ENCODE measurements at regions not wholly inside any gene's neighbourhood (a gene's known extent, or its start where the extent isn't known, plus 50 kb on each side); places are given as distances from the start of the nearest gene placed in this dataset.

- Histone ChIP-seq H3K27me3 (no peaks in the 10 kb centered on the region), H3K4me3 (no peak overlapping the region), H3K9me3 (replicated peaks in 1 of 3) (no peaks in the 10 kb centered on the region), H3K36me3 (replicated peaks in 1 of 2) (no peaks in the 10 kb centered on the region), H3K27ac (no peak overlapping the region), H3K4me1 (replicated peaks in 1 of 2) (no peaks in the 10 kb centered on the region)
- TF ChIP-seq CTCF (IDR thresholded peaks at IDR 0.05) (no peak), POLR2A (IDR thresholded peaks at IDR 0.05) (no peak)
- intact Hi-C loops (cut with DNase I) = no loop called here
- DNase-seq = no peak
- WGBS, 4 donors = 79 to 85% (median 81%) methylated on average over 4 of the region's 4 CpGs
Observed at GRCh38 chr2:104952976-104953375, 84.9 kb upstream of the MRPS9 start.

GRCh38 chr2:104965900-104966299, 72.0 kb upstream of the MRPS9 start:
- intact Hi-C loops (cut with DNase I) = no loop called here
- H3K27ac ChIP-seq = no peak overlapping the region
- no peaks in the 10 kb centered on the region for H3K36me3 ChIP-seq (replicated peaks in 1 of 2)
- H3K27me3 ChIP-seq = no peaks in the 10 kb centered on the region
- no peaks in the 10 kb centered on the region for H3K9me3 ChIP-seq (replicated peaks in 1 of 3)
- H3K4me3 ChIP-seq = no peak overlapping the region
- TF ChIP-seq CTCF (IDR thresholded peaks at IDR 0.05) (no peak), POLR2A (IDR thresholded peaks at IDR 0.05) (no peak)
- no peak for DNase-seq
- no peaks in the 10 kb centered on the region for H3K4me1 ChIP-seq (replicated peaks in 1 of 2)

- H3K36me3 ChIP-seq (replicated peaks in 1 of 2) = no peaks in the 10 kb centered on the region
Observed at GRCh38 chr2:104969564-104969963, 68.3 kb upstream of the MRPS9 start.

GRCh38 chr2:104975371-104975770, 62.5 kb upstream of the MRPS9 start:
- no peak overlapping the region for H3K4me3 ChIP-seq
- no peak for DNase-seq
- H3K27me3 ChIP-seq = no peaks in the 10 kb centered on the region
- H3K27ac ChIP-seq = no peak overlapping the region
- no peaks in the 10 kb centered on the region for H3K4me1 ChIP-seq (replicated peaks in 1 of 2)
- intact Hi-C loops (cut with DNase I) = no loop called here
- WGBS, 4 donors = 50 to 71% (median 58%) methylated on average over 3 of the region's 3 CpGs
- TF ChIP-seq POLR2A (IDR thresholded peaks at IDR 0.05) = no peak
- no peaks in the 10 kb centered on the region for H3K36me3 ChIP-seq (replicated peaks in 1 of 2)
- no peaks in the 10 kb centered on the region for H3K9me3 ChIP-seq (replicated peaks in 1 of 3)

More at GRCh38 chr2:104969564-104969963, 68.3 kb upstream of the MRPS9 start:
- no peak overlapping the region for H3K4me3 ChIP-seq
- intact Hi-C loops (cut with DNase I) = no loop called here
- no peaks in the 10 kb centered on the region for H3K27me3 ChIP-seq
- no peaks in the 10 kb centered on the region for H3K9me3 ChIP-seq (replicated peaks in 1 of 3)
- TF ChIP-seq POLR2A (IDR thresholded peaks at IDR 0.05) (no peak), CTCF (IDR thresholded peaks at IDR 0.05) (no peak)
- no peak for DNase-seq
- no peaks in the 10 kb centered on the region for H3K4me1 ChIP-seq (replicated peaks in 1 of 2)
- H3K27ac ChIP-seq = no peak overlapping the region
- WGBS, 4 donors = 43 to 55% (median 50%) methylated on average over 3 of the region's 3 CpGs

GRCh38 chr2:104975851-104976250, 62.0 kb upstream of the MRPS9 start:
- H3K9me3 ChIP-seq (replicated peaks in 1 of 3) = no peaks in the 10 kb centered on the region
- WGBS, 4 donors = 55 to 68% (median 60%) methylated on average over 3 of the region's 3 CpGs
- no peak overlapping the region for H3K27ac ChIP-seq
- TF ChIP-seq CTCF (IDR thresholded peaks at IDR 0.05) (no peak), POLR2A (IDR thresholded peaks at IDR 0.05) (no peak)
- intact Hi-C loops (cut with DNase I) = no loop called here
- H3K36me3 ChIP-seq (replicated peaks in 1 of 2) = no peaks in the 10 kb centered on the region
- no peaks in the 10 kb centered on the region for H3K27me3 ChIP-seq
- no peak overlapping the region for H3K4me3 ChIP-seq
- DNase-seq = no peak
- H3K4me1 ChIP-seq (replicated peaks in 1 of 2) = no peaks in the 10 kb centered on the region
